GM12878 (cell line): ENCODE measurements at regions not wholly inside any gene's neighbourhood (a gene's known extent, or its start where the extent isn't known, plus 50 kb on each side); places are given as distances from the start of the nearest gene placed in this dataset.

Experiments used
- MTA2 ChIP-seq: fragments of 450-650 bp; IDR thresholded peaks from 2 replicates; pipeline ENCODE4 v1.6.1; 2016; ENCODE audit warnings: low read depth, mild to moderate bottlenecking, moderate library complexity
- POU2F2 ChIP-seq: IDR thresholded peaks from 3 replicates; pipeline ENCODE4 v1.6.1; 2011; ENCODE audit warnings: low read depth, mild to moderate bottlenecking, low read length, borderline replicate concordance
- RCOR1 ChIP-seq: conservative IDR thresholded peaks from 2 replicates; pipeline ENCODE4 v1.6.1; 2012; ENCODE audit warnings: low read depth, low read length, improper control_type of control experiment
- SKIL ChIP-seq: fragments of 450-650 bp; IDR thresholded peaks from 2 replicates; pipeline ENCODE4 v1.6.1; 2017; ENCODE audit warnings: mild to moderate bottlenecking, low read depth, inconsistent platforms; ENCODE audit not compliant: poor library complexity, severe bottlenecking
- SMAD1 ChIP-seq: fragments of 450-650 bp; IDR thresholded peaks from 2 replicates; pipeline ENCODE4 v1.6.1; 2018; ENCODE audit warnings: mild to moderate bottlenecking, low read depth; ENCODE audit not compliant: partially characterized antibody
- STAT1 ChIP-seq: fragments of 450-650 bp; conservative IDR thresholded peaks from 2 replicates; pipeline ENCODE4 v1.6.1; 2014; ENCODE audit warnings: antibody characterized with exemption, mild to moderate bottlenecking
- ZBTB4 ChIP-seq: fragments of 450-650 bp; formaldehyde crosslinking; IDR thresholded peaks from 2 replicates; pipeline ENCODE4 v1.4.0; 2022; ENCODE audit warnings: mild to moderate bottlenecking, moderate library complexity
- ZBTB40 ChIP-seq: fragments of 450-650 bp; IDR thresholded peaks from 2 replicates; pipeline ENCODE4 v1.6.1; 2016; ENCODE audit warnings: mild to moderate bottlenecking, moderate library complexity, borderline replicate concordance
- ZNF207 ChIP-seq: fragments of 450-650 bp; IDR thresholded peaks from 2 replicates; pipeline ENCODE4 v1.6.1; 2014; ENCODE audit warnings: antibody characterized with exemption, mild to moderate bottlenecking, borderline replicate concordance

GRCh38 chr13:50378509-50379044 lies 363.3 kb downstream of the KCNRG start (continued):
- no peak for TF ChIP-seq ZBTB40
- no peak for TF ChIP-seq RCOR1
- no peak for TF ChIP-seq SKIL
- no peak for TF ChIP-seq STAT1
- TF ChIP-seq ZNF207: no peak
- TF ChIP-seq MTA2: no peak
- no peak for TF ChIP-seq POU2F2
- no peak for TF ChIP-seq ZBTB4 (CRISPR knock-in tag)
- TF ChIP-seq SMAD1: no peak
